ENCODE measurements at regions not wholly inside any gene's neighbourhood (a gene's known extent, or its start where the extent isn't known, plus 50 kb on each side); places are given as distances from the start of the nearest gene placed in this dataset.

GRCh38 chr4:77418333-77418732 is 187.3 kb upstream of the CXCL13 start:
- Mint-ChIP-seq H3K27me3 (ENCODE audit: low read depth) (peaks cover 39% of the 10 kb centered on the region), H3K27ac (no peak overlapping the region), H3K9me3 (no peaks in the 10 kb centered on the region), H3K4me3 (no peak overlapping the region), H3K36me3 (no peaks in the 10 kb centered on the region), H3K4me1 (no peaks in the 10 kb centered on the region)
- no peak for TF ChIP-seq CTCF (IDR thresholded peaks at IDR 0.05; ENCODE audit: unreplicated experiment)
- no peak for DNase-seq (ENCODE audit: low spot score in 2 of 2, unreplicated experiment in 2 of 2)

GRCh38 chr4:77430847-77431246 is 174.8 kb upstream of the CXCL13 start:
- Mint-ChIP-seq H3K4me1 (peaks cover 4% of the 10 kb centered on the region), H3K27ac (no peak overlapping the region), H3K4me3 (no peak overlapping the region), H3K9me3 (no peaks in the 10 kb centered on the region), H3K36me3 (no peaks in the 10 kb centered on the region), H3K27me3 (ENCODE audit: low read depth) (peaks cover 39% of the 10 kb centered on the region)
- DNase-seq (ENCODE audit: low spot score in 2 of 2, unreplicated experiment in 2 of 2) = no peak
- TF ChIP-seq CTCF (IDR thresholded peaks at IDR 0.05; ENCODE audit: unreplicated experiment) = no peak

- no peak overlapping the region for H3K4me3 Mint-ChIP-seq
- no peak for TF ChIP-seq CTCF (IDR thresholded peaks at IDR 0.05; ENCODE audit: unreplicated experiment)
- H3K9me3 Mint-ChIP-seq = no peaks in the 10 kb centered on the region
- no peak overlapping the region for H3K27ac Mint-ChIP-seq
- peaks cover 4% of the 10 kb centered on the region for H3K4me1 Mint-ChIP-seq
- no peaks in the 10 kb centered on the region for H3K36me3 Mint-ChIP-seq
- DNase-seq (ENCODE audit: low spot score in 2 of 2, unreplicated experiment in 2 of 2) = no peak
- H3K27me3 Mint-ChIP-seq (ENCODE audit: low read depth) = peaks cover 36% of the 10 kb centered on the region
Measured at GRCh38 chr4:77431546-77431945, 174.1 kb upstream of the CXCL13 start.

GRCh38 chr4:77432717-77433417 is 172.8 kb upstream of the CXCL13 start:
- Mint-ChIP-seq H3K9me3 (no peaks in the 10 kb centered on the region), H3K4me3 (no peak overlapping the region), H3K27ac (no peak overlapping the region), H3K36me3 (no peaks in the 10 kb centered on the region), H3K4me1 (peaks cover 4% of the 10 kb centered on the region), H3K27me3 (ENCODE audit: low read depth) (peaks cover 33% of the 10 kb centered on the region)
- DNase-seq (ENCODE audit: low spot score in 2 of 2, unreplicated experiment in 2 of 2) = no peak
- peak; percentile 17 for TF ChIP-seq CTCF (IDR thresholded peaks at IDR 0.05; ENCODE audit: unreplicated experiment)

GRCh38 chr4:77433418-77433733 is 172.2 kb upstream of the CXCL13 start:
- peak; percentile 11 for TF ChIP-seq CTCF (IDR thresholded peaks at IDR 0.05; ENCODE audit: unreplicated experiment)
- H3K4me3 Mint-ChIP-seq = no peak overlapping the region
- peaks cover 4% of the 10 kb centered on the region for H3K4me1 Mint-ChIP-seq
- no peaks in the 10 kb centered on the region for H3K9me3 Mint-ChIP-seq
- H3K27ac Mint-ChIP-seq = no peak overlapping the region
- DNase-seq (ENCODE audit: low spot score in 2 of 2, unreplicated experiment in 2 of 2) = no peak
- peaks cover 29% of the 10 kb centered on the region for H3K27me3 Mint-ChIP-seq (ENCODE audit: low read depth)
- H3K36me3 Mint-ChIP-seq = no peaks in the 10 kb centered on the region

Data from mesothelial cell of epicardium (in vitro differentiated cells).